GM23248 (cell line): ENCODE measurements at regions not wholly inside any gene's neighbourhood (a gene's known extent, or its start where the extent isn't known, plus 50 kb on each side); places are given as distances from the start of the nearest gene placed in this dataset.

Experiments used
- DNase-seq: peaks from one replicate; pipeline ENCODE4 v3.0.0-alpha.2; 2015
- H2AFZ ChIP-seq: fragments of 200-600 bp; sonication (generic); 2 replicates; pipeline ENCODE4 v1.6.1; 2016; ENCODE audit warnings: antibody characterized with exemption
- H3F3A ChIP-seq: fragments of 200-600 bp; sonication (generic); 2 replicates; pipeline ENCODE4 v1.6.1; 2016; ENCODE audit warnings: mild to moderate bottlenecking, antibody characterized with exemption, mixed run types; ENCODE audit not compliant: insufficient read depth
- H3K27ac ChIP-seq: fragments of 200-600 bp; sonication (generic); 2 replicates; pipeline ENCODE4 v1.5.1; 2016; ENCODE audit warnings: mild to moderate bottlenecking
- H3K27me3 ChIP-seq: fragments of 200-600 bp; sonication (generic); replicated peaks from 2 replicates; pipeline ENCODE4 v1.6.1; 2016; ENCODE audit warnings: mild to moderate bottlenecking; ENCODE audit not compliant: insufficient read depth
- H3K36me3 ChIP-seq: fragments of 200-600 bp; sonication (generic); 2 replicates; pipeline ENCODE4 v1.6.1; 2016; ENCODE audit warnings: low read depth, mild to moderate bottlenecking
- H3K4me1 ChIP-seq: fragments of 200-600 bp; sonication (generic); 2 replicates; pipeline ENCODE4 v1.6.1; 2016; ENCODE audit warnings: mild to moderate bottlenecking; ENCODE audit not compliant: insufficient read depth
- H3K4me2 ChIP-seq: fragments of 200-600 bp; sonication (generic); one replicate; pipeline ENCODE4 v1.6.1; 2016; ENCODE audit warnings: mild to moderate bottlenecking; ENCODE audit not compliant: unreplicated experiment
- H3K4me3 ChIP-seq: fragments of 200-600 bp; sonication (generic); 2 replicates; pipeline ENCODE4 v1.5.1; 2016; ENCODE audit warnings: mild to moderate bottlenecking
- H3K79me2 ChIP-seq: fragments of 200-600 bp; sonication (generic); 2 replicates; pipeline ENCODE4 v1.6.1; 2016; ENCODE audit warnings: mild to moderate bottlenecking; ENCODE audit not compliant: insufficient read depth
- H3K9ac ChIP-seq: fragments of 200-600 bp; sonication (generic); 2 replicates; pipeline ENCODE4 v1.6.1; 2016; ENCODE audit warnings: mild to moderate bottlenecking
- H3K9me2 ChIP-seq: fragments of 200-600 bp; sonication (generic); 2 replicates; pipeline ENCODE4 v1.6.1; 2016; ENCODE audit warnings: mixed run types, mild to moderate bottlenecking, moderate library complexity; ENCODE audit not compliant: insufficient read depth
- H3K9me3 ChIP-seq: fragments of 200-600 bp; sonication (generic); one replicate; pipeline ENCODE4 v1.6.1; 2017; ENCODE audit warnings: low read depth
- H4K20me1 ChIP-seq: fragments of 200-600 bp; sonication (generic); 2 replicates; pipeline ENCODE4 v1.6.0; 2016; ENCODE audit not compliant: insufficient read depth
- EZH2 ChIP-seq: fragments of 200-600 bp; sonication (generic); IDR thresholded peaks from 2 replicates; pipeline ENCODE4 v1.6.1; 2018; ENCODE audit warnings: antibody characterized with exemption, mild to moderate bottlenecking; ENCODE audit not compliant: insufficient read depth, poor library complexity, severe bottlenecking
- EZH2phosphoT487 ChIP-seq: fragments of 200-600 bp; sonication (generic); IDR thresholded peaks from 2 replicates; pipeline ENCODE4 v1.6.1; 2018; ENCODE audit warnings: antibody characterized with exemption, moderate library complexity, mild to moderate bottlenecking, low read depth; ENCODE audit not compliant: insufficient read depth
- WGBS, 2 experiments: methylation state at CpG; one replicate each; pipeline ENCODE4 v1.1.6; 2015 to 2017; ENCODE audit warnings: low lambda C conversion rate in 2 of 2, low coverage in 1 of 2; ENCODE audit errors: missing lambda C conversion rate in 2 of 2; 5-methylcytosine and 5-hydroxymethylcytosine counted together
- in situ Hi-C: fragments of 300-500 bp; cut with MboI; formaldehyde crosslinking; loops from 2 replicates; pipeline ENCODE4 v1.15.0; 2020

DNA sequence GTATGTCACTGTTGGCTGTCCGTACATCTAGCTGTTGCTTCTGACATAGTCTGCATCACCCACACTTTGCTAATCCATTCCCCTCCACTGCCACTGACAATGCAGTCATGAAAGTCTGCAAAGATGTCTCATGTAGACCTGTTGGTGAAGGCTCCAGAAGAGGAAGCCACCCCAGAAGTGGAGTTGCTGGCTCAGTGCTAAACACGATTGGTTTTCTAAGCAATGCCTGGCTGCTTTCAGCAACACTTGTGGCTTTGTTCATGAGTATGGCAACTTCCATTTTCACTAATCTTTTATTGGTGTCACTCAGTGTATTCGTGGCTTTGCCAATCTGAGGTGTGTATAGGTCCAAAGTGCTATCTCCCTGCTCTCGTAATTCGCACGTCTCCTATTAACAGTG lies 288.1 kb downstream of the GADD45G start:
- Histone ChIP-seq H2AFZ (no peak overlapping the region), H3K4me3 (no peak overlapping the region), H3K79me2 (no peaks in the 10 kb centered on the region), H3K9me2 (no peaks in the 10 kb centered on the region), H4K20me1 (no peaks in the 10 kb centered on the region), H3K27ac (no peak overlapping the region), H3K4me2 (no peak overlapping the region), H3K9ac (no peak overlapping the region), H3K36me3 (no peaks in the 10 kb centered on the region), H3K4me1 (no peaks in the 10 kb centered on the region), H3K9me3 (no peaks in the 10 kb centered on the region), H3K27me3 (no peaks in the 10 kb centered on the region), H3F3A (no peaks in the 10 kb centered on the region)
- WGBS, 2 experiments = 70 to 80% methylated on average over 6 of the region's 6 CpGs
- no peak for DNase-seq
- TF ChIP-seq EZH2phosphoT487 (no peak), EZH2 (no peak)
- in situ Hi-C loops = no loop called here

GRCh38 chr9:89893886-89894285 lies 289.1 kb downstream of the GADD45G start:
- Histone ChIP-seq H3F3A (no peaks in the 10 kb centered on the region), H3K9me2 (no peaks in the 10 kb centered on the region), H3K27ac (no peak overlapping the region), H3K9ac (no peak overlapping the region), H3K4me1 (no peaks in the 10 kb centered on the region), H3K4me2 (no peak overlapping the region), H3K4me3 (no peak overlapping the region), H3K79me2 (no peaks in the 10 kb centered on the region), H3K9me3 (no peaks in the 10 kb centered on the region), H3K36me3 (no peaks in the 10 kb centered on the region), H3K27me3 (no peaks in the 10 kb centered on the region), H4K20me1 (no peaks in the 10 kb centered on the region), H2AFZ (no peak overlapping the region)
- 88 to 91% methylated on average over 2 of the region's 2 CpGs for WGBS, 2 experiments
- no peak for TF ChIP-seq EZH2phosphoT487
- no peak for TF ChIP-seq EZH2
- in situ Hi-C loops = no loop called here
- no peak for DNase-seq

DNA sequence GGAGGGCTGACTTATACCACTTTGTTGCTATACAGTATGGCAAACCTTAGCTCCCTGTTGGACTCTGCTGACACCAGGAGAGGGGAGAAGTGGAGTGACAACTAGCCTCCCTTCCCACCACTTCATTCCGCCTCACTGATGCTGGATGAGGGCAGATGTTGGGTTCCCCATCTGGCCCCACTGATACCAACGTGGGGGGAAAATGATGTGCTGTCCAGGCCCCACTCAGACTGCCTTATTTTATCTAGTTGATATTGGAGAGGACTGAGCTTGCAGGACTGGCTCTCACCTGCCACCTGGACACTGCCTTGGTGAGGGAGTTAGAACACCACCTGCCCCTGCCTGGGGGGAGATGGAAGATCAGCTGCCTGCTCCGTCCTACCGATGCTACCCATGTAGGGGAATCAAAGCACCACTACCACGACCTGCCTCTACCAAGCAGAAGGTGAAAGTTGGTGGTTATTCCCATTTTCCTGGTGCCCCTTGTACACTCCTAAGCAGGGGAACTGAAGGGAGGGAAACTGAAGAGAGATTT lies 292.1 kb downstream of the GADD45G start:
- no peak for DNase-seq
- WGBS, 2 experiments = 51 to 56% methylated on average over 5 of the region's 5 CpGs
- no peaks in the 10 kb centered on the region for H3K9me2 ChIP-seq
- H3K4me3 ChIP-seq = no peak overlapping the region
- no peak overlapping the region for H3K9ac ChIP-seq
- H3K4me2 ChIP-seq = no peak overlapping the region
- no peaks in the 10 kb centered on the region for H3K9me3 ChIP-seq
- H3F3A ChIP-seq = no peaks in the 10 kb centered on the region
- in situ Hi-C loops = no loop called here
- TF ChIP-seq EZH2 = no peak
- no peak for TF ChIP-seq EZH2phosphoT487
- no peak overlapping the region for H3K27ac ChIP-seq
- H2AFZ ChIP-seq = no peak overlapping the region
- H3K4me1 ChIP-seq = no peaks in the 10 kb centered on the region
- no peaks in the 10 kb centered on the region for H3K36me3 ChIP-seq
- no peaks in the 10 kb centered on the region for H4K20me1 ChIP-seq
- no peaks in the 10 kb centered on the region for H3K79me2 ChIP-seq
- no peaks in the 10 kb centered on the region for H3K27me3 ChIP-seq

- no peak for DNase-seq
- no peaks in the 10 kb centered on the region for H3K9me2 ChIP-seq
- no peak overlapping the region for H3K27ac ChIP-seq
- no peaks in the 10 kb centered on the region for H4K20me1 ChIP-seq
- TF ChIP-seq EZH2 = no peak
- no peak for TF ChIP-seq EZH2phosphoT487
- H2AFZ ChIP-seq = no peak overlapping the region
- H3K27me3 ChIP-seq = no peaks in the 10 kb centered on the region
- no peak overlapping the region for H3K9ac ChIP-seq
- no peak overlapping the region for H3K4me3 ChIP-seq
- WGBS, 2 experiments = 74 to 75% methylated on average over 3 of the region's 3 CpGs
- H3K79me2 ChIP-seq = no peaks in the 10 kb centered on the region
- H3K4me1 ChIP-seq = no peaks in the 10 kb centered on the region
- no peaks in the 10 kb centered on the region for H3K9me3 ChIP-seq
- in situ Hi-C loops = no loop called here
- no peaks in the 10 kb centered on the region for H3K36me3 ChIP-seq
- H3K4me2 ChIP-seq = no peak overlapping the region
- H3F3A ChIP-seq = no peaks in the 10 kb centered on the region
These were observed 294.8 kb downstream of the GADD45G start for GRCh38 chr9:89899573-89899972.

DNA sequence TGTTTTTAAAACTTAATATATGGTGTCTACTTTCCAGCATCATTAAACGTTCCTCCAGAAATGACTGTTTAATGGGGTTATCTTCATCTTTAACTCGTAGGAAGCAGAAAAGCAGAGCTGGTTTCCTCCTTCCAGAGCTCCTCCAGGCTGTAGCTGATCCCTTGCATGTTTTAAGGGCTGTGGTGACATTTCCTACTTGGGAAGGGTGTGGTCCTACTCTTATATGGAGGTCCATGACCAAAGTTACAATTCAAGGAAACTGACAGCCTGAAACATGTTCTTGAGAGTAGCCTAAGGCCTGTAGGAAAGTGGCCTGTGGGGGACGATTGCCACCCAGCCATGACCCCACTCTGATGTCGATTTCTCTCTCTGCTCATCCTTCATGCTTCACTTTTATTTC lies 297.1 kb downstream of the GADD45G start:
- Histone ChIP-seq H3K9ac (no peak overlapping the region), H3F3A (no peaks in the 10 kb centered on the region), H3K79me2 (no peaks in the 10 kb centered on the region), H2AFZ (no peak overlapping the region), H3K4me2 (no peak overlapping the region), H3K27me3 (no peaks in the 10 kb centered on the region), H4K20me1 (no peaks in the 10 kb centered on the region), H3K9me2 (no peaks in the 10 kb centered on the region), H3K9me3 (no peaks in the 10 kb centered on the region), H3K4me1 (no peaks in the 10 kb centered on the region), H3K27ac (no peak overlapping the region), H3K4me3 (no peak overlapping the region), H3K36me3 (no peaks in the 10 kb centered on the region)
- 39 to 47% methylated on average over 4 of the region's 4 CpGs for WGBS, 2 experiments
- in situ Hi-C loops = no loop called here
- no peak for DNase-seq
- TF ChIP-seq EZH2phosphoT487 (no peak), EZH2 (no peak)
